ENCODE measurements at regions not wholly inside any gene's neighbourhood (a gene's known extent, or its start where the extent isn't known, plus 50 kb on each side); places are given as distances from the start of the nearest gene placed in this dataset.

GRCh38 chr3:73894474-73895213 lies 269.9 kb upstream of the PDZRN3 start:
- Histone ChIP-seq H3K9me3 (ENCODE audit: control insufficient read depth, insufficient read depth, low read length) (no peaks in the 10 kb centered on the region), H3K4me2 (ENCODE audit: low read length) (no peak overlapping the region), H3K9me2 (replicated peaks; ENCODE audit: control insufficient read depth, low read length) (no peaks in the 10 kb centered on the region), H3K79me2 (ENCODE audit: control insufficient read depth, low read length) (no peaks in the 10 kb centered on the region), H3F3A (ENCODE audit: control insufficient read depth, insufficient read depth) (no peaks in the 10 kb centered on the region), H3K36me3 (ENCODE audit: control insufficient read depth, low read length) (no peaks in the 10 kb centered on the region), H4K20me1 (ENCODE audit: control insufficient read depth, insufficient read depth, low read depth, low read length) (no peaks in the 10 kb centered on the region), H3K4me1 (ENCODE audit: control insufficient read depth, low read length) (no peaks in the 10 kb centered on the region), H3K27me3 (ENCODE audit: control insufficient read depth, low read length) (no peaks in the 10 kb centered on the region), H3K4me3 (ENCODE audit: low read length) (no peak overlapping the region), H3K27ac (ENCODE audit: low read depth, low read length) (no peak overlapping the region)
- TF ChIP-seq EZH2phosphoT487 (IDR thresholded peaks at IDR 0.05; ENCODE audit: borderline replicate concordance, low read length) = no peak
- TF ChIP-seq, protein P1, sequence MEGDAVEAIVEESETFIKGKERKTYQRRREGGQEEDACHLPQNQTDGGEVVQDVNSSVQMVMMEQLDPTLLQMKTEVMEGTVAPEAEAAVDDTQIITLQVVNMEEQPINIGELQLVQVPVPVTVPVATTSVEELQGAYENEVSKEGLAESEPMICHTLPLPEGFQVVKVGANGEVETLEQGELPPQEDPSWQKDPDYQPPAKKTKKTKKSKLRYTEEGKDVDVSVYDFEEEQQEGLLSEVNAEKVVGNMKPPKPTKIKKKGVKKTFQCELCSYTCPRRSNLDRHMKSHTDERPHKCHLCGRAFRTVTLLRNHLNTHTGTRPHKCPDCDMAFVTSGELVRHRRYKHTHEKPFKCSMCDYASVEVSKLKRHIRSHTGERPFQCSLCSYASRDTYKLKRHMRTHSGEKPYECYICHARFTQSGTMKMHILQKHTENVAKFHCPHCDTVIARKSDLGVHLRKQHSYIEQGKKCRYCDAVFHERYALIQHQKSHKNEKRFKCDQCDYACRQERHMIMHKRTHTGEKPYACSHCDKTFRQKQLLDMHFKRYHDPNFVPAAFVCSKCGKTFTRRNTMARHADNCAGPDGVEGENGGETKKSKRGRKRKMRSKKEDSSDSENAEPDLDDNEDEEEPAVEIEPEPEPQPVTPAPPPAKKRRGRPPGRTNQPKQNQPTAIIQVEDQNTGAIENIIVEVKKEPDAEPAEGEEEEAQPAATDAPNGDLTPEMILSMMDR (IDR thresholded peaks at IDR 0.05; ENCODE audit: low read depth, low read length, poor library complexity, severe bottlenecking) = no peak

DNA sequence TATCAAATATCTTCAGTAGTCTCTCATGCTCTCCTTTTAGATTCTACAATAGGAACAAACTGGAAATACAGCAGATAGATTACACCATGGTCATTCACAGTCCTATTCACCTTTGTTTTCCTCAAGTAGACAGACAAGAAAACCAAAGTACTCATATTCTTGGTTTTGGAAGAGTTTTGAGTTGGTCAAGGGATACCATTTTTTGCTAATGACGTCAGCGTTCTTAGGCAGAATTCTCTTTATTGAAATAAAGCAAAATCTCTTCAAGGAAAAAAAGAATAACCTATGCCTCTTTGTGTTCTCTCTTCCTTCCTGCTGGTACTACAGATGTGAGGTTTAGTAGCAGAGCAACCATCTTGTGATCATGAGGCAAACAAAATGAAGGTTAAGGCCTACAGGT lies 268.3 kb upstream of the PDZRN3 start:
- no peaks in the 10 kb centered on the region for H3K9me2 ChIP-seq (replicated peaks; ENCODE audit: control insufficient read depth, low read length)
- no peaks in the 10 kb centered on the region for H4K20me1 ChIP-seq (ENCODE audit: control insufficient read depth, insufficient read depth, low read depth, low read length)
- H3K9me3 ChIP-seq (ENCODE audit: control insufficient read depth, insufficient read depth, low read length) = no peaks in the 10 kb centered on the region
- no peak overlapping the region for H3K27ac ChIP-seq (ENCODE audit: low read depth, low read length)
- H3K4me1 ChIP-seq (ENCODE audit: control insufficient read depth, low read length) = no peaks in the 10 kb centered on the region
- H3K27me3 ChIP-seq (ENCODE audit: control insufficient read depth, low read length) = no peaks in the 10 kb centered on the region
- no peak overlapping the region for H3K4me2 ChIP-seq (ENCODE audit: low read length)
- TF ChIP-seq, protein P1 (IDR thresholded peaks at IDR 0.05; ENCODE audit: low read depth, low read length, poor library complexity, severe bottlenecking) = no peak
- no peak for TF ChIP-seq EZH2phosphoT487 (IDR thresholded peaks at IDR 0.05; ENCODE audit: borderline replicate concordance, low read length)
- H3K79me2 ChIP-seq (ENCODE audit: control insufficient read depth, low read length) = no peaks in the 10 kb centered on the region
- no peaks in the 10 kb centered on the region for H3F3A ChIP-seq (ENCODE audit: control insufficient read depth, insufficient read depth)
- H3K36me3 ChIP-seq (ENCODE audit: control insufficient read depth, low read length) = no peaks in the 10 kb centered on the region
- H3K4me3 ChIP-seq (ENCODE audit: low read length) = no peak overlapping the region

- H3K4me2 ChIP-seq (ENCODE audit: low read length) = no peak overlapping the region
- H4K20me1 ChIP-seq (ENCODE audit: control insufficient read depth, insufficient read depth, low read depth, low read length) = no peaks in the 10 kb centered on the region
- no peaks in the 10 kb centered on the region for H3F3A ChIP-seq (ENCODE audit: control insufficient read depth, insufficient read depth)
- no peak overlapping the region for H3K27ac ChIP-seq (ENCODE audit: low read depth, low read length)
- H3K36me3 ChIP-seq (ENCODE audit: control insufficient read depth, low read length) = no peaks in the 10 kb centered on the region
- no peaks in the 10 kb centered on the region for H3K9me2 ChIP-seq (replicated peaks; ENCODE audit: control insufficient read depth, low read length)
- H3K27me3 ChIP-seq (ENCODE audit: control insufficient read depth, low read length) = no peaks in the 10 kb centered on the region
- no peaks in the 10 kb centered on the region for H3K9me3 ChIP-seq (ENCODE audit: control insufficient read depth, insufficient read depth, low read length)
- H3K4me3 ChIP-seq (ENCODE audit: low read length) = no peak overlapping the region
- no peaks in the 10 kb centered on the region for H3K79me2 ChIP-seq (ENCODE audit: control insufficient read depth, low read length)
- no peak for TF ChIP-seq EZH2phosphoT487 (IDR thresholded peaks at IDR 0.05; ENCODE audit: borderline replicate concordance, low read length)
- TF ChIP-seq, protein P1 (IDR thresholded peaks at IDR 0.05; ENCODE audit: low read depth, low read length, poor library complexity, severe bottlenecking) = no peak
- no peaks in the 10 kb centered on the region for H3K4me1 ChIP-seq (ENCODE audit: control insufficient read depth, low read length)
Measured at GRCh38 chr3:73885862-73886261, 261.1 kb upstream of the PDZRN3 start.
